NCI-H345 treated with DMSO at 0.1 percent for 48 hours (cell line): ENCODE measurements at regions not wholly inside any gene's neighbourhood (a gene's known extent, or its start where the extent isn't known, plus 50 kb on each side); places are given as distances from the start of the nearest gene placed in this dataset.

ENCODE experiments used
- DNase-seq: peaks from one replicate; lab custom pipeline; 2025; ENCODE audit not compliant: unreplicated experiment; lab: John Stamatoyannopoulos, UW

DNA sequence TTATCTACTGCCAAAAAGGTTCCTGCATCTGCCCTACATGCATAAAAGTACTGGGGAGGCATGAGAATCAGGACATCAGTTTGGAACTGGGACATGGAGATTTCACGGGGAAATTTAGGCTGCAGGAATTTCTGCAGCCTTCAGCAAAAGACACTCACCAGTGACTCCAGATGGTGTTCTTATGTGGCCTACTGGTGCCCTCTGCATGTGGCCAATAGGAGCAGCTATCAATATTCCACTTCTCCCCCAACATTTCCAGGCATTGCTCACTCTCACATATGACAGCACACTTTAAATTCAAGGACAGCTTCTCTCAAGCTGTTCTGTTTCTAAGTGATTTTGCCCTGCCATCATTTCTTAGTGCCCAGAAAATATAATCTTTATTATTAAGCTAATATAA lies 570.5 kb upstream of the ARGLU1 start:
- DNase-seq = no peak

DNA sequence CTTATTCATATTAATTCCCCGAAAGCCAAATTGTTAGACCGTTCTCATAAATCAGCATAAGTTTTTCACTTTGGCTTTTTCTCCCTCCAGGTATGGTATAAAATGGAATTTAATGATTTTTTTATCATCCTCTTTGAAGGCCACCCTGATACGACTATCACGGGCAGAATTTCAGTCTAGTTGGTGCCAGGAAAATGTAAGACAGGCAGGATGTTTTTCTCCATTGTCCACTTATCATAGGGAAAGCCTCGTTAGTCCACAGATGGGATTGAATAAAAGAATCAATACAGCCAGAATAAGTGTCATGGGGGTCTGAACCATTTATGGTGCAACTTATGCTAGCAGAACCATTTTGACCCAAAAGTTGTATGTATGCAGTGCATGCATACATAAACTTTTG lies 566.0 kb upstream of the ARGLU1 start:
- DNase-seq = no peak

DNA sequence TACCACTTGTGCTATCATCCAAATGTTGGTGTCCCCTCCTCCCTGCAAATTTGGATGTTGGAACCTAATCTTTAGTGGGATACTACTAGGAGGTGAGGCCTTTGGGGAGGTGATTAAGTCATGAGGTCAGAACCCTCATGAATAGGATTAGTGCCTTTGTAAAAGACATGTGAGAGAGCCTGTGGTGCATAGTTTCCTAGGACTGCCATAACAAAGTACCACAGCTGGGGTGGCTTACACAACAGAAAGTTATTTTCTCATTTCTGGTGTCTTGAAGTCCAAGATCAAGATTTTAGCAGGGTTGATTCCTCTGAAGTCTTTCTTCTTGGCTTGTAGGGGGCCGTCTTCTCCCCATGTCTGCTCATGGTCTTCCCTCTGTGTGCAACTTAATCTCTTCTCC lies 562.6 kb upstream of the ARGLU1 start:
- no peak for DNase-seq

DNA sequence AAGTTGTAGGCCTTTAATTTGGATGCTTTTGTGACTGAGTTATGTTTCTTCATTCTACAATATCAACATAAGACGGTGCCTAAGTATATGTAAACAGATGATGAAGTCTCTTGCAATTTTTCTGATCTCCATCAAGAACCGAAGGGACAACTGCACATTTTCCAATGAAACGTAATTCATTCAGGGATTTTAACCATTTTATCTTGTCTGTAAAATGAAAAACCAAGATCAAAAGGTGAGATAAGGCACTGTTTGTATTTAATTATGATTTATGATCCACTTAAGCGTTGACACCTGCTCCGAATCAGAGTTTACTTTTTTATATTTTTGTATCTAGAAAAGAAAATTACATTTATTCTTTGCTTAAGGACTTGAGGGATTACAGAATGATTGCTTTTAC lies 556.8 kb upstream of the ARGLU1 start:
- DNase-seq = no peak

DNA sequence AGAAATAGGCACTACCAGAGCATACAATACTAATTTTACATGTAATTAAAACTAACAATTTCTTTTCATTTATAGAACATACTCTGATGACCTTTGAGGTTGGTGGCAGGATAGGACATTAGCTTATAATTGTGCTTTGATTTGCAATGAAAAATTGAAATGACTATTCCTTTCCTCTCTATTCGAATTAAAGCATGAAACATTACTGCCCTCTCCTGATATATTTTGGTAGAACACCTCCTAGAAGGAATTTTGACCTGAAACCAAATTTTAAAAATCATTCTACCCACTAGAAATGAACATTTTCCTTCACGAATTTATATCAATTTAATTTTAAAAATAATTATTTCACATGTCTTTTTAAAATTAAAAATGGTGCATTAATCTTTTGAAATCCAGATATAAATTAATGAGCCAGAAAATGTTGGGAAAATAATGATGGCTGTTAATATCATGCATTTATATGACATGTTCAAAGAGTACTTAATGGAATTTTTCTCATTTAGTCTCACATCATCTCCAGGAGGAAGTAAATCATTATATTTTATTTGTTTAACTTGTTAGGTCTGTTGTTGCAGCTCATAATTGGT lies 556.3 kb upstream of the ARGLU1 start:
- peak; percentile 13 for DNase-seq

DNA sequence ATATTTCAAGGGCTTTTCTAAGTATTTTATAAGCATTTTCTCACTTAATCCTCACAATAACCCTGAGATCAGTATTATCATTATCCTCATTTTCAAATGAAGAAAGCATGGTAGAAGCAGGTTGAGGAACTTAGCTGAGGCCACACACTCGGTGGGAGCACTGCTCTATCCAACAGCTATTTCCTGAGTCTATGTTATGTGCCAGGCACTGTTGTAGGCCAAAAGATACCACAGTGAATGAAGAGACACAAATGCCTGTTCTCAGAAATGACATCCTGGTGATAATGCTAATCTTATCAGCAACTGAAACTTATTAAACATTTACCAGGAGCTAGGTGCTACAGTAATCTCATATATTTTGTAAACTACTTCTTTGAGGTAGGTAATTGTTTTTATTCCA lies 553.9 kb upstream of the ARGLU1 start:
- DNase-seq = no peak

- no peak for DNase-seq
Measured at GRCh38 chr13:107119989-107120881, 552.3 kb upstream of the ARGLU1 start.

DNA sequence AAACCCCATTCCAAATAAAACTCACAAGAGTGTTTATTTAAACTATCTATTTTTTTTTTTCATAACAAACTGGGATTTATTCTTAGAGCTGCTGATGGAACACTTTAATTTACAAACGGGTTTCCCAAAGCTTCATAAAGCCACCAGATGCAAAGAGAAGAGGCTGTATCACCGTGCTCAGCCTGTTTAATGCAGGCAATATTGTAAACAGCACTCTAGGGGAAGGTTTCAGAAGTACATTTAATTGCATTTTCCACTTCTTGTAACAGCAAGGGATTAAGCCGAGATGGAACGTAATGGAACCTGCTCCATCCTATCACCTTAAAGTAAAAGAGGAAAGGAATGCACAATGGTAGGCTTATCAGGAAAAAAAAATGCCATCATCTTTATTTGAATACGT lies 550.6 kb upstream of the ARGLU1 start:
- no peak for DNase-seq

DNA sequence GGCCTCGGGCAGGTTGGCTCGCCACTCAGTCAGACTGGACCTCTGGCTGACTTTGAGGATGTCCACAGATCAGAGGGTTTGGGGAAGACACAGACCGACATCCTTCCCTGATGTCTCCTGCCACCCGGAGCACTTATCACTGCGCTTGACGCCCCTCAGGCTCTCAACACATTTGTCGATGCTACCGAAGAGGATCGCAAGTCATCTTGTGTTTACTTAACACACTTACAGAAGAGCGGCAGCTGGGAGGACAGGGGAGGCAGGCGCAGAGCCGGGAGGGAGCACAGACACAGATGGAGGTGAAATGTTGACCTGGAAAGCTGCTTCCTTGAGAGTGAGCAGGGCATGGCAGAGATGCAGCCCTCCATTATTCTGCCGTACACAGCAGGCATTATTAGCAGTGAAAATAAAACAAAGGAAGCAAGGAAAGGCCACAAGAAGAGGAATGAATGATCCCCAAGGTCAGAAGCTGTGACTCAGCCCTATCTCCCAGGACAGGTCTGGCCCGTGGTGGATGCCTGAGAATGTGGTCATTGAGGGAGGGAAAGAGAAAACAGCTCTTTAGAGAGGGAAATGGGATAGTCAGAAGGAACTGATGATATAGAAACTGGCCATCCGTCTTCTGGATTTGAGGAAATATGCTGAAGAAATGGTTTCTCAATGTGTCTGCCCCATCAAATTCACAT lies 549.5 kb upstream of the ARGLU1 start:
- DNase-seq = no peak

GRCh38 chr13:107113387-107113786 lies 545.5 kb upstream of the ARGLU1 start:
- DNase-seq = no peak

DNA sequence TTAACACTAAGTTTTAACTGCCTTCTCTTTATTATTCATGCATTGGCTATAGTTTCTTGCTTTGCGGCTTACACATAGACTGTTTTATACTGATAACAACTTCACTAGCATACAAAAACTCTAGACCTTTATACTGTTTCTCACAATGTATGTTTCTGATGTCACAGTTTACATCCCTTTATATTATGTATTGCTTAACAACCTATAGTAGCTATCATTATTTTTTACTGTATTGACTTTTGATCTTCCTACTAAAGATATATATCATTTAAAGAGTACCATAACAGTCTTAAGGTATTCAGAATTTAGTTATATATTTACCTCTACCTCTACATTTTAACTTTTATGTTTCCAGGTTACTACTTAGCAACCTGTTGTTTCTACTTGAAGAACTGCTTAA lies 543.3 kb upstream of the ARGLU1 start:
- no peak for DNase-seq

GRCh38 chr13:107104631-107105030 lies 536.7 kb upstream of the ARGLU1 start:
- no peak for DNase-seq

- DNase-seq = no peak
Measured at GRCh38 chr13:107102676-107103075, 534.7 kb upstream of the ARGLU1 start.

DNA sequence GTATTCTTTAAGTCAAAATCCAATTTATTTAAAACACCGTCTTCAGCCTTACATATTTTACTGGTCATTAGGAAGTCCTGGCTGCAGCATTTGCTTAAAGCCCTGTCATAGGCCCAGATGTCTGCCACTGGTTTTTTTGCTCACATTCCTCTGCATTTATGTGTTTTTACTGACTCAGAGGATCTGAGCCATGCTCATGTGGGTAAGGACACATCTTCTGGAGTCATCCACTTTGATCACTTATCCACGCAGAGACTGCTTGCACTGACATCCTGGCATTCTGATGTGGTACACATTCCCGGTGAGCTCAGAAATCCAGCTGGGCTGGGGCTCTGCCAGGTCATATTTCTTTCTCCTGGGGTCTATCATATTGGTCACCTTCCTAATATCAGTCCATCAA lies 531.7 kb upstream of the ARGLU1 start:
- DNase-seq = no peak

GRCh38 chr13:107097916-107098315 lies 530.0 kb upstream of the ARGLU1 start:
- DNase-seq = no peak

GRCh38 chr13:107095876-107096275 lies 527.9 kb upstream of the ARGLU1 start:
- DNase-seq = no peak

DNA sequence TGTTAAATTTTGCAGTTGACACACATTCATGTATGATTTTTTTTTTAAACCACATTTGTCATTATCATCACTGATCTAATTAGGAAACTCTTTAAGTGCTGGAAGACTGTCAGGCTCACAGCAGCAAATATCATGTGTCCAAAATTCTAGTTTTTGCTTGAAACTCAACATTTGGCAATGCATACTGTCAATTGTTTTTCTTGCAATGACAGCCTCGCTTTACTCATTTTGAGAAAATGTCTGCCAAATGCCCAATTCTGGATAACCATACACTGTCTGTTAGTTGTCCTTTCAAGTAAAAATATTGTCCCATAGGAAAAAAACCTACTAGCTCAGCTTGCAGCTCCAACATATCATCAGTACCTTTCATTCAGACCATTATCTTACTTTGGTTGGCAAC lies 523.9 kb upstream of the ARGLU1 start:
- no peak for DNase-seq

- no peak for DNase-seq
Measured at GRCh38 chr13:107091428-107091827, 523.5 kb upstream of the ARGLU1 start.

- no peak for DNase-seq
Measured at GRCh38 chr13:107088061-107088460, 520.1 kb upstream of the ARGLU1 start.

GRCh38 chr13:107079423-107080049 lies 511.6 kb upstream of the ARGLU1 start:
- DNase-seq = no peak

DNA sequence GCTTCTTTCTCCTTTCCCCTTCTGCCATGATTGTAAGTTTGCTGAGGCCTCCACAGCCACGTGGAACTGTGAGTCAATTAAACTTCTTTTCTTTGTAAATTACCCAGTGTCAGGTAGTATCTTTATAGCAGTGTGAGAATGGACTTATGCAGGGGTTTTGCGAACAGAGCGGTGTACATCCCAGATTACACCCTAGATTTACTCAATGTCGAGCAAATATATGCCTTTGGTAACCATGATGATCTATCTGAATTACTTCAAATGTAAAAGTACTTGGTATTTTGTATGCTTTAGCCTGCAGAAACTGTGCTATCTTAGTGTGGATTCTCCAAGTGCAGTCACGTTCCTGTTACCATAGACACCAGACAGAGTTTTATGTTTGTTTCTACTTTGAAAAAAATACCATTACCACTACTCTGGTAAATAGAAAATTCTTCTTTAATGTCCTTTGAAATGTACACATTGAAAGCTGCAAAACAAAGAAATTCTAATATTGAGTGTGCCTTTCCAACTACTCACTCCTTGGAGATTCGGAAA lies 510.4 kb upstream of the ARGLU1 start:
- no peak for DNase-seq
